Loucy (cell line): ENCODE measurements at regions not wholly inside any gene's neighbourhood (a gene's known extent, or its start where the extent isn't known, plus 50 kb on each side); places are given as distances from the start of the nearest gene placed in this dataset.

Experiments
- CTCF ChIP-seq: fragments of 200-600 bp; sonication (generic); conservative IDR thresholded peaks from 2 replicates; pipeline ENCODE4 v1.5.1; 2014; ENCODE audit warnings: mild to moderate bottlenecking, antibody characterized with exemption, low read length
- EZH2phosphoT487 ChIP-seq: fragments of 200-600 bp; IDR thresholded peaks from 2 replicates; pipeline ENCODE4 v1.6.1; 2018; ENCODE audit warnings: antibody characterized with exemption, mild to moderate bottlenecking, moderate library complexity, borderline replicate concordance

GRCh38 chr1:197850042-197850441 lies 52.4 kb upstream of the C1orf53 start:
- no peak for TF ChIP-seq CTCF
- no peak for TF ChIP-seq EZH2phosphoT487
